Progenitor cell of endocrine pancreas (in vitro differentiated cells): ENCODE measurements at regions not wholly inside any gene's neighbourhood (a gene's known extent, or its start where the extent isn't known, plus 50 kb on each side); places are given as distances from the start of the nearest gene placed in this dataset.

Source experiments
- DNase-seq: peaks from one replicate; pipeline ENCODE4 v3.0.0; 2021; ENCODE audit warnings: low spot score; ENCODE audit not compliant: unreplicated experiment
- H3K27ac Mint-ChIP-seq: 2 replicates; pipeline ENCODE4 v1.8.0; 2021; ENCODE audit warnings: mild to moderate bottlenecking, moderate library complexity, mixed read lengths
- H3K27me3 Mint-ChIP-seq: 2 replicates; pipeline ENCODE4 v1.8.0; 2021; ENCODE audit warnings: mixed read lengths
- H3K36me3 Mint-ChIP-seq: 2 replicates; pipeline ENCODE4 v1.8.0; 2022; ENCODE audit warnings: mixed read lengths; ENCODE audit not compliant: insufficient read depth
- H3K4me1 Mint-ChIP-seq: 2 replicates; pipeline ENCODE4 v1.8.0; 2021; ENCODE audit warnings: low read depth, mixed read lengths
- H3K4me3 Mint-ChIP-seq: 2 replicates; pipeline ENCODE4 v1.8.0; 2021; ENCODE audit warnings: low read depth, mild to moderate bottlenecking, moderate library complexity, mixed read lengths
- H3K9me3 Mint-ChIP-seq: 2 replicates; pipeline ENCODE4 v1.8.0; 2021; ENCODE audit warnings: low read depth, mixed read lengths
- TF ChIP-seq, protein P1 (sequence below): fragments of 200-600 bp; sonication (generic); IDR thresholded peaks from one replicate; pipeline ENCODE4 v1.5.0; 2021; ENCODE audit warnings: antibody characterized with exemption, mild to moderate bottlenecking; ENCODE audit not compliant: unreplicated experiment

DNA sequence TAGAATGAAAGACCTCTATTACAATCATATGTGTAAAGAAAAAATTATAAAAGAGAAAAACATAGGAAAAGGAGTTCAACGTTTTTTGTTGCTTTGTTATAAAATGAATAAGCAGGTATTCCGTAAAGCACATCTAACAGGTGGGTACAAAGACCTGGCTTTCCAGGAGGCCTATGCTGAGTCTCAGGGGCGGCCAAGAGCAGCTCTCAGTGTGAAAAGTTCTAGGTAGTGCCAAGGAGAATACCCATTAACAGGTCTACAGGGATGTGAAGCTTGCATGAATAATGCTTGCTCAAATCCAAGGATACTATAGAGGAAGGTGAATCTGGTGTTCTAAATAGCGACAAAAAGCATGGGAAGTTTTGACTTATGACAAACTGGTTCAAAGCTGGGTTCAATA lies 944.4 kb downstream of the PDHA2 start:
- Mint-ChIP-seq H3K36me3 (no peaks in the 10 kb centered on the region), H3K27me3 (no peaks in the 10 kb centered on the region), H3K4me1 (peaks cover 2% of the 10 kb centered on the region), H3K9me3 (no peaks in the 10 kb centered on the region), H3K4me3 (no peak overlapping the region), H3K27ac (no peak overlapping the region)
- TF ChIP-seq, protein P1, sequence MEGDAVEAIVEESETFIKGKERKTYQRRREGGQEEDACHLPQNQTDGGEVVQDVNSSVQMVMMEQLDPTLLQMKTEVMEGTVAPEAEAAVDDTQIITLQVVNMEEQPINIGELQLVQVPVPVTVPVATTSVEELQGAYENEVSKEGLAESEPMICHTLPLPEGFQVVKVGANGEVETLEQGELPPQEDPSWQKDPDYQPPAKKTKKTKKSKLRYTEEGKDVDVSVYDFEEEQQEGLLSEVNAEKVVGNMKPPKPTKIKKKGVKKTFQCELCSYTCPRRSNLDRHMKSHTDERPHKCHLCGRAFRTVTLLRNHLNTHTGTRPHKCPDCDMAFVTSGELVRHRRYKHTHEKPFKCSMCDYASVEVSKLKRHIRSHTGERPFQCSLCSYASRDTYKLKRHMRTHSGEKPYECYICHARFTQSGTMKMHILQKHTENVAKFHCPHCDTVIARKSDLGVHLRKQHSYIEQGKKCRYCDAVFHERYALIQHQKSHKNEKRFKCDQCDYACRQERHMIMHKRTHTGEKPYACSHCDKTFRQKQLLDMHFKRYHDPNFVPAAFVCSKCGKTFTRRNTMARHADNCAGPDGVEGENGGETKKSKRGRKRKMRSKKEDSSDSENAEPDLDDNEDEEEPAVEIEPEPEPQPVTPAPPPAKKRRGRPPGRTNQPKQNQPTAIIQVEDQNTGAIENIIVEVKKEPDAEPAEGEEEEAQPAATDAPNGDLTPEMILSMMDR, result no peak
- no peak for DNase-seq

DNA sequence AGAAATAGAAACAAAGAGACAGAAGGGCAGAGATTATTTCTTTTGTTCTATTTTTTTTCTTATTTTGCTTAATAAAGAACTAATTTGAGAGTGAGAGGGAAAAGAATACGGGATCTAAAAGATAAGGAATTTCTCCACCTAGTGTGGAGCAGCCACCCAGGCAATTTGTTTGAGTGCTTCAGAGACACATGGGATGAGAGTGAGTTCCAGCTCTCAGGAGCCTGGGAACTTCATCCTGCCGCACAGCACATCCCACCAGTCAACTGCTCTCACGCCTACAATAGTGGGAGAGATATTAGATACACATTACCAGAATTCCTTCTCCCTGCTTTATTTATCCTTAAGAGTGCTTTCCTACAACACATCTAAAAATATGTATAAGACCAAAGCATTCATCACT lies 946.4 kb downstream of the PDHA2 start:
- Mint-ChIP-seq H3K9me3 (no peaks in the 10 kb centered on the region), H3K4me1 (peaks cover 2% of the 10 kb centered on the region), H3K4me3 (no peak overlapping the region), H3K27me3 (no peaks in the 10 kb centered on the region), H3K27ac (no peak overlapping the region), H3K36me3 (no peaks in the 10 kb centered on the region)
- no peak for DNase-seq
- TF ChIP-seq, protein P1, result no peak

DNA sequence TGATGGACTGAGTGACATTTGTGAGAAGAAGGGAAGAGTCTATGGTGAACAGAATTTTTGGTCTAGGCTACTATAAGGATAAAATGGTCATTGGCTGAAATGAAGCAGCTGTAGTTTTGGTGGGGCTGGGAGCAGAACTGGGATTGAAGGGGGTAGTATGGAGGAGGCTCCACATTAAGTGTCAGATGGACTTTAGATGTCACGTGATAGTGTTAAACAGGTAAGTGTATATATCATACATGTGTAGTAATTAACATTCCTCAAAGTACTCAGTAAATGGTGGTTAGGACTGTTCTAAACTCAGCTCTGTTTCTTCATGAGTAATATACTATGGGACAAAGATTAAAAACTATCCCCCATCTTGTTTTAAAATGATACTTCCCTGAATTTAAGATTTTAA lies 947.9 kb downstream of the PDHA2 start:
- Mint-ChIP-seq H3K36me3 (no peaks in the 10 kb centered on the region), H3K4me1 (peaks cover 2% of the 10 kb centered on the region), H3K9me3 (no peaks in the 10 kb centered on the region), H3K27me3 (no peaks in the 10 kb centered on the region), H3K4me3 (no peak overlapping the region), H3K27ac (no peak overlapping the region)
- TF ChIP-seq, protein P1, result no peak
- no peak for DNase-seq

DNA sequence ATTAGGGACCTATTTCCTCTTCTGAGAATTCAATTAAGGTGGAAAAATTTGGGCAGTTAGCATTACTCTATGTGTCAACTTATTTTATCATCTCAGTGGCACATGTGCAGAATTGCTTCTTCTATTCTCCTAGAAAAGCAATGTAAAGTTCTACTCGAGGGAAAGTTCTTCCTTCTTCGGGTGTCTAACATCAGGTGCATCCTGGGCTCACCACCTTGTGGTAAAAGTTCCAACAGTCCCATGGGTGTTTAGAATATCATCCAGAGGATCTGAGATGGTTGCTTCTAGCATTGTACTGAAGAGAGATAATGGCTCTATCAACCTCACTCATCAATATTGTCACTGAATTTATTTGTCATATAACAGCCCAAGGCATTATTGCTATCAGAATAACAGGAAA lies 969.7 kb downstream of the PDHA2 start:
- TF ChIP-seq, protein P1, result no peak
- H3K4me1 Mint-ChIP-seq, result no peaks in the 10 kb centered on the region
- H3K27me3 Mint-ChIP-seq, result no peaks in the 10 kb centered on the region
- no peak overlapping the region for H3K27ac Mint-ChIP-seq
- DNase-seq, result no peak
- H3K9me3 Mint-ChIP-seq, result peaks cover 6% of the 10 kb centered on the region
- H3K4me3 Mint-ChIP-seq, result no peak overlapping the region
- H3K36me3 Mint-ChIP-seq, result no peaks in the 10 kb centered on the region

DNA sequence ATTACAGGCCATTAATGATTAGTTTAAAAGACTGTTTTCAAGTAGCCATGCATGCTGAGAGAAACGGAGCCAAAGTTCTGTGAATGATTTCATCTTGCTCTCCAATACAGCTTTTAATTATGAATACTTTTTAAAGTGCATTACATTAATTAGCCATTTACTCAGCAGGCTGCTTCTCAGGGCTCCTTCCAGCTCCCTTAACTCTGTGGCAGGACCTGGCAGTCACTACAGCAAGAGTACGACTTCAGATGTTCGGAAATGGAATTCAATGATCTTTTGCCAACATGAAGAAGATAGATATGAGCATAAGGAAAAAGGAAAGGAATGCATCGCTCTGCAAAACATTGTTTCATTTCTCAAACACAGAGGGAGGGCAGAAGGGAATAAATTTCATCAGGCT lies 987.2 kb downstream of the PDHA2 start:
- H3K36me3 Mint-ChIP-seq, result no peaks in the 10 kb centered on the region
- no peaks in the 10 kb centered on the region for H3K4me1 Mint-ChIP-seq
- H3K27me3 Mint-ChIP-seq, result no peaks in the 10 kb centered on the region
- H3K9me3 Mint-ChIP-seq, result peaks cover 4% of the 10 kb centered on the region
- DNase-seq, result no peak
- no peak overlapping the region for H3K4me3 Mint-ChIP-seq
- TF ChIP-seq, protein P1, result no peak
- no peak overlapping the region for H3K27ac Mint-ChIP-seq
